ENCODE measurements at regions not wholly inside any gene's neighbourhood (a gene's known extent, or its start where the extent isn't known, plus 50 kb on each side); places are given as distances from the start of the nearest gene placed in this dataset.

- no peak for TF ChIP-seq MXD1 (CRISPR knock-in tag; IDR thresholded peaks at IDR 0.05)
- TF ChIP-seq ZNF335 (CRISPR knock-in tag; IDR thresholded peaks at IDR 0.05): no peak
- TF ChIP-seq FLYWCH1 (CRISPR knock-in tag; IDR thresholded peaks at IDR 0.05): no peak
- 0 out of 2 replicates have a peak, but pooled peaks have one; percentile 13 for TF ChIP-seq MLX (CRISPR knock-in tag; IDR thresholded peaks at IDR 0.05)
- no peak for TF ChIP-seq CSRNP1 (CRISPR knock-in tag; IDR thresholded peaks at IDR 0.05)
- peak; percentile 53; the same call in 1 of the 2 replicates for TF ChIP-seq PATZ1 (CRISPR knock-in tag; IDR thresholded peaks at IDR 0.05)
- TF ChIP-seq ZKSCAN1 (IDR thresholded peaks at IDR 0.05; ENCODE audit: low read length): no peak
- TF ChIP-seq FOXP4 (CRISPR knock-in tag; IDR thresholded peaks at IDR 0.05): peak; percentile 81
- 0 out of 2 replicates have a peak, but pooled peaks have one; percentile 78 for TF ChIP-seq ZNF567 (CRISPR knock-in tag; IDR thresholded peaks at IDR 0.05; ENCODE audit: borderline replicate concordance)
- no peak for TF ChIP-seq ELF4 (CRISPR knock-in tag; IDR thresholded peaks at IDR 0.05; ENCODE audit: borderline replicate concordance)
- peak; percentile 64 for TF ChIP-seq FOSL2 (CRISPR knock-in tag; IDR thresholded peaks at IDR 0.05)
- no peak for TF ChIP-seq ZBED4 (CRISPR knock-in tag; IDR thresholded peaks at IDR 0.05; ENCODE audit: borderline replicate concordance)
- peak; percentile 53; the same call in 1 of the 2 replicates for TF ChIP-seq IKZF5 (CRISPR knock-in tag; IDR thresholded peaks at IDR 0.05)
- 0 out of 2 replicates have a peak, but pooled peaks have one; percentile 14 for TF ChIP-seq NFYB (CRISPR knock-in tag; IDR thresholded peaks at IDR 0.05)
Observed at GRCh38 chr2:39525636-39526412, 88.7 kb upstream of the MAP4K3 start (continued).
